Esophagus squamous epithelium (tissue), 4 donors: ENCODE measurements at regions not wholly inside any gene's neighbourhood (a gene's known extent, or its start where the extent isn't known, plus 50 kb on each side); places are given as distances from the start of the nearest gene placed in this dataset.

Experiments used
- CTCF ChIP-seq, 6 experiments: fragments of 450-650 bp in 4 of 6; fragments of 200-600 bp in 2 of 6; sonication (generic) in 2 of 6; IDR thresholded peaks; one replicate each; pipeline ENCODE4 v1.5.1; 2016 to 2019; ENCODE audit warnings: antibody characterized with exemption in 6 of 6, mild to moderate bottlenecking in 4 of 6, moderate library complexity in 4 of 6
- POLR2A ChIP-seq, 4 donors: fragments of 450-650 bp; IDR thresholded peaks; one replicate each; pipeline ENCODE4 v1.6.1; 2017; ENCODE audit warnings: antibody characterized with exemption in 4 of 4, mild to moderate bottlenecking in 4 of 4, moderate library complexity in 3 of 4

- TF ChIP-seq POLR2A (IDR thresholded peaks at IDR 0.05) (no peak), CTCF (IDR thresholded peaks at IDR 0.05) (no peak)
These were observed 177.5 kb upstream of the TMEM45B start for GRCh38 chr11:129637983-129638776.
